Upper lobe of left lung (tissue), 4 donors: ENCODE measurements at regions not wholly inside any gene's neighbourhood (a gene's known extent, or its start where the extent isn't known, plus 50 kb on each side); places are given as distances from the start of the nearest gene placed in this dataset.

Experiments used
- CTCF ChIP-seq, 6 experiments: fragments of 450-650 bp in 4 of 6; fragments of 200-600 bp in 2 of 6; sonication (generic) in 2 of 6; IDR thresholded peaks; one replicate each; pipeline ENCODE4 v1.5.1; 2016 to 2019; ENCODE audit warnings: antibody characterized with exemption in 6 of 6
- EP300 ChIP-seq, 4 donors: sonication (generic); formaldehyde crosslinking; IDR thresholded peaks; one replicate each; pipeline ENCODE4 v1.5.1; 2017; ENCODE audit warnings: antibody characterized with exemption in 4 of 4, control low read depth in 2 of 4
- POLR2A ChIP-seq, 4 donors: fragments of 450-650 bp; IDR thresholded peaks; one replicate each; pipeline ENCODE4 v1.5.1; 2016 to 2017; ENCODE audit warnings: antibody characterized with exemption in 4 of 4, mild to moderate bottlenecking in 2 of 4
- POLR2AphosphoS5 ChIP-seq, 2 donors: sonication (generic); formaldehyde crosslinking; IDR thresholded peaks; one replicate each; pipeline ENCODE4 v1.5.1; 2017; ENCODE audit warnings: antibody characterized with exemption in 2 of 2

DNA sequence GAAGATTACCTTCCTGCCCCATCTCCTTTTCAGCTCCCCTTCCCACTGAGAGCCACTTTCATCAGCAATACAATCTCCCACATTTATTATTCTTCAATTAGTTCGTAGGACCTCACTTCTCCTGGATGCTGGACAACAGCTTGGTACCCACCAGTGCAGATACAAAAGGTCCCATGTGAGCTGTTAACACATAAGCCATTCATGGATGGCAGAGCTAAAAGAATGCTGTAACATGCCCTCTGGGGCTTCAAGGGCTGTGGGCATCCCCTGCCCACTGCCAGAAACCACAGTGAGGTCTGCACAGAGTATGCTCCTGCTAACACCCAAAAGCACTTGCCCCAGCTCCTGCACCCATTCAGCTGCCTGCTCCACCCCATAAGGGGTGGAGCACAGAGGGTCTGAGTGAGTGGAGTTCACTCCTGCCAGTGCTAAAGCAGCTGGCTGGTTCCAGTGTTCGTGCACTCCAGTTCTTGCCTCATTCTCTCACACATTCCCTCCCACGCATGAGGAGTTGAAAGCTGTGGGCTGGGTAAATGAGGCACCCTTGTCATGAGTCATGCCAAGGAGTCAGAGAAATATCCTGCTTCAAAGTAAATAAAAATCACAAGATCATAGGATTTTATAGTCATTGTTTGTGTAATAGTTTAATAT lies 305.9 kb upstream of the TMEFF2 start:
- TF ChIP-seq POLR2AphosphoS5 (IDR thresholded peaks at IDR 0.05) = no peak
- no peak for TF ChIP-seq POLR2A (IDR thresholded peaks at IDR 0.05)
- no peak for TF ChIP-seq CTCF (IDR thresholded peaks at IDR 0.05)
- TF ChIP-seq EP300 (IDR thresholded peaks at IDR 0.05) = no peak
